Testis (tissue), 2 donors: ENCODE measurements at regions not wholly inside any gene's neighbourhood (a gene's known extent, or its start where the extent isn't known, plus 50 kb on each side); places are given as distances from the start of the nearest gene placed in this dataset.

Source experiments
- DNase-seq: peaks from one replicate; pipeline ENCODE4 v3.0.0-alpha.2; 2019
- H3K27ac ChIP-seq, 2 donors: fragments of 200-600 bp; sonication (generic); one replicate each; pipeline ENCODE4 v1.5.1; 2019
- H3K27me3 ChIP-seq: fragments of 200-600 bp; sonication (generic); one replicate; pipeline ENCODE4 v1.5.1; 2019
- H3K36me3 ChIP-seq: fragments of 200-600 bp; sonication (generic); one replicate; pipeline ENCODE4 v1.5.1; 2017; ENCODE audit warnings: low read depth; ENCODE audit errors: missing control alignments
- H3K4me1 ChIP-seq: fragments of 200-600 bp; sonication (generic); one replicate; pipeline ENCODE4 v1.5.1; 2019
- H3K4me3 ChIP-seq, 2 donors: fragments of 200-600 bp; sonication (generic); one replicate each; pipeline ENCODE4 v1.5.1; 2017 to 2019
- H3K9me3 ChIP-seq: fragments of 200-600 bp; sonication (generic); one replicate; pipeline ENCODE4 v1.5.1; 2017
- CTCF ChIP-seq, 3 experiments: fragments of 450-650 bp in 2 of 3; fragments of 200-600 bp in 1 of 3; sonication (generic) in 1 of 3; IDR thresholded peaks; one replicate each; pipeline ENCODE4 v1.5.1; 2016 to 2019; ENCODE audit warnings: antibody characterized with exemption in 3 of 3, mild to moderate bottlenecking in 2 of 3, moderate library complexity in 1 of 3
- POLR2A ChIP-seq: fragments of 450-650 bp; IDR thresholded peaks from one replicate; pipeline ENCODE4 v1.6.1; 2017; ENCODE audit warnings: antibody characterized with exemption, mild to moderate bottlenecking, moderate library complexity
- WGBS, 2 donors: methylation state at CpG; one replicate each; pipeline ENCODE4 v1.1.5; 2018; 5-methylcytosine and 5-hydroxymethylcytosine counted together
- intact Hi-C: fragments of 100-400 bp; cut with DNase I; formaldehyde crosslinking; loops from one replicate; pipeline ENCODE4 v1.15.1; 2023; ENCODE audit warnings: low total_unique reads

- H3K36me3 ChIP-seq, result no peaks in the 10 kb centered on the region
- DNase-seq, result no peak
- H3K27ac ChIP-seq, result no peak overlapping the region
- intact Hi-C loops, result no loop called here
- H3K9me3 ChIP-seq, result no peaks in the 10 kb centered on the region
- WGBS, 2 donors, result 73 to 79% methylated on average over 4 of the region's 4 CpGs
- no peak overlapping the region for H3K4me3 ChIP-seq
- no peaks in the 10 kb centered on the region for H3K4me1 ChIP-seq
- H3K27me3 ChIP-seq, result no peaks in the 10 kb centered on the region
- TF ChIP-seq CTCF (IDR thresholded peaks at IDR 0.05) (no peak), POLR2A (no peak)
These were observed 1591.4 kb downstream of the REEP3 start for GRCh38 chr10:65112573-65112972.

GRCh38 chr10:65123120-65123519 lies 1601.9 kb downstream of the REEP3 start:
- Histone ChIP-seq H3K27ac (no peak overlapping the region), H3K27me3 (no peaks in the 10 kb centered on the region), H3K4me1 (no peaks in the 10 kb centered on the region), H3K4me3 (no peak overlapping the region), H3K9me3 (no peaks in the 10 kb centered on the region), H3K36me3 (no peaks in the 10 kb centered on the region)
- no peak for TF ChIP-seq POLR2A
- TF ChIP-seq CTCF (IDR thresholded peaks at IDR 0.05), result no peak
- intact Hi-C loops, result no loop called here
- DNase-seq, result no peak
- WGBS, 2 donors, result 88 to 94% methylated on average over 1 of the region's 1 CpG

GRCh38 chr10:65125212-65125611 lies 1604.0 kb downstream of the REEP3 start:
- H3K9me3 ChIP-seq, result no peaks in the 10 kb centered on the region
- H3K4me3 ChIP-seq, result no peak overlapping the region
- DNase-seq, result no peak
- H3K27me3 ChIP-seq, result no peaks in the 10 kb centered on the region
- intact Hi-C loops, result no loop called here
- 72 to 85% methylated on average over 2 of the region's 2 CpGs for WGBS, 2 donors
- TF ChIP-seq CTCF (IDR thresholded peaks at IDR 0.05) (no peak), POLR2A (no peak)
- no peaks in the 10 kb centered on the region for H3K36me3 ChIP-seq
- no peak overlapping the region for H3K27ac ChIP-seq
- no peaks in the 10 kb centered on the region for H3K4me1 ChIP-seq

GRCh38 chr10:65126288-65126687 lies 1605.1 kb downstream of the REEP3 start:
- H3K36me3 ChIP-seq, result no peaks in the 10 kb centered on the region
- intact Hi-C loops, result no loop called here
- TF ChIP-seq POLR2A, result no peak
- TF ChIP-seq CTCF (IDR thresholded peaks at IDR 0.05), result no peak
- H3K27ac ChIP-seq, result no peak overlapping the region
- H3K27me3 ChIP-seq, result no peaks in the 10 kb centered on the region
- WGBS, 2 donors, result 91 to 93% methylated on average over 1 of the region's 1 CpG
- DNase-seq, result no peak
- no peaks in the 10 kb centered on the region for H3K9me3 ChIP-seq
- no peaks in the 10 kb centered on the region for H3K4me1 ChIP-seq
- H3K4me3 ChIP-seq, result no peak overlapping the region

GRCh38 chr10:65128277-65128676 lies 1607.1 kb downstream of the REEP3 start:
- TF ChIP-seq POLR2A, result no peak
- TF ChIP-seq CTCF (IDR thresholded peaks at IDR 0.05), result no peak

More at GRCh38 chr10:65128277-65128676, 1607.1 kb downstream of the REEP3 start:
- WGBS, 2 donors, result 89 to 90% methylated on average over 2 of the region's 2 CpGs
- H3K4me3 ChIP-seq, result no peak overlapping the region
- H3K4me1 ChIP-seq, result no peaks in the 10 kb centered on the region
- no peaks in the 10 kb centered on the region for H3K27me3 ChIP-seq
- H3K27ac ChIP-seq, result no peak overlapping the region
- no peaks in the 10 kb centered on the region for H3K36me3 ChIP-seq
- no peaks in the 10 kb centered on the region for H3K9me3 ChIP-seq
- intact Hi-C loops, result no loop called here
- DNase-seq, result no peak
